ENCODE measurements at regions not wholly inside any gene's neighbourhood (a gene's known extent, or its start where the extent isn't known, plus 50 kb on each side); places are given as distances from the start of the nearest gene placed in this dataset.

DNA sequence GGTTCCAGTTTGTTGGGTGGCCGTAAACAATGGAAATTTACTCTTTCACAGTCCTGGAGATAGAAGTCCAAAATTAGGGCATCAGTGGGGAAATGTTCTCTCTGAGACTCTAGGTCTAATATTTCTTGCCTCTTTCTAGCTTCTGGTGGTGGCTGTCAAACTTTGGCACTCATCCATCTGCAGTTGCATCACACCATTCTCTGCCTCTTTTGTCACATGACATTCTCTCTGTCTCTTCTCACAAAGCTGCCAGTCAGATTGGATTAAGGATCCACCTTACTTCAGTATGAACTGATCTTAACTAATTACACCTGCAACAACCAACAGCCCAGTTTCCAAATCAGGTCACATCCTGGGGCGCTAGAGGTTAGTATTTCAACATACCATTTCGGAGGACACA lies 222.9 kb upstream of the FTMT start:
- Histone ChIP-seq H3K4me1 (no peaks in the 10 kb centered on the region), H3K9me3 (no peaks in the 10 kb centered on the region), H3K27me3 (no peaks in the 10 kb centered on the region), H3K4me3 (no peak overlapping the region), H3K36me3 (no peaks in the 10 kb centered on the region), H3K27ac (no peak overlapping the region)
- TF ChIP-seq EP300 (IDR thresholded peaks at IDR 0.05) (no peak), POLR2AphosphoS5 (IDR thresholded peaks at IDR 0.05) (no peak), POLR2A (IDR thresholded peaks at IDR 0.05) (no peak)
- TF ChIP-seq, protein P1, sequence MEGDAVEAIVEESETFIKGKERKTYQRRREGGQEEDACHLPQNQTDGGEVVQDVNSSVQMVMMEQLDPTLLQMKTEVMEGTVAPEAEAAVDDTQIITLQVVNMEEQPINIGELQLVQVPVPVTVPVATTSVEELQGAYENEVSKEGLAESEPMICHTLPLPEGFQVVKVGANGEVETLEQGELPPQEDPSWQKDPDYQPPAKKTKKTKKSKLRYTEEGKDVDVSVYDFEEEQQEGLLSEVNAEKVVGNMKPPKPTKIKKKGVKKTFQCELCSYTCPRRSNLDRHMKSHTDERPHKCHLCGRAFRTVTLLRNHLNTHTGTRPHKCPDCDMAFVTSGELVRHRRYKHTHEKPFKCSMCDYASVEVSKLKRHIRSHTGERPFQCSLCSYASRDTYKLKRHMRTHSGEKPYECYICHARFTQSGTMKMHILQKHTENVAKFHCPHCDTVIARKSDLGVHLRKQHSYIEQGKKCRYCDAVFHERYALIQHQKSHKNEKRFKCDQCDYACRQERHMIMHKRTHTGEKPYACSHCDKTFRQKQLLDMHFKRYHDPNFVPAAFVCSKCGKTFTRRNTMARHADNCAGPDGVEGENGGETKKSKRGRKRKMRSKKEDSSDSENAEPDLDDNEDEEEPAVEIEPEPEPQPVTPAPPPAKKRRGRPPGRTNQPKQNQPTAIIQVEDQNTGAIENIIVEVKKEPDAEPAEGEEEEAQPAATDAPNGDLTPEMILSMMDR (IDR thresholded peaks at IDR 0.05): no peak
- intact Hi-C loops (cut with DNase I): no loop called here
- no peak for DNase-seq
- 59 to 78% methylated on average over 3 of the region's 3 CpGs for WGBS, 2 donors

DNA sequence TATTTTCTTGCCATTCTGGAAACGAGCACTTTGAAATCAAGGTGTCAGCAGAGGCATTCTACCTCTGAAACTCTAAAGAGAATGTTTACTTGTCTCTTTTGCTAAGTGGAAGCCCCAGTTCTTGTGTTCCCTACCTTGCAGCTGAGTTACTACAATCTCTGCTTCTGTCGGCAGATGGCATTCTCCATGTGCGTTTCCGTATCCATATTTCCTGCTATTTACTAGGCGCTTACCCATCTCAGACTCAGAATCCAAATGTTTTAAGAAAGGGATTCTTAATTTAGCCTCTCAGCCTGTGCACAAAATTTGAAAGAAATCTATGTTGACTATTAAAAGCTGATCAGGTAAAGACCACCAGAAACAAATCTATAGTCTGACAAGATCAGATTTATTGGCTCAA lies 221.3 kb upstream of the FTMT start:
- Histone ChIP-seq H3K36me3 (no peaks in the 10 kb centered on the region), H3K27me3 (no peaks in the 10 kb centered on the region)
- intact Hi-C loops (cut with DNase I): no loop called here

DNA sequence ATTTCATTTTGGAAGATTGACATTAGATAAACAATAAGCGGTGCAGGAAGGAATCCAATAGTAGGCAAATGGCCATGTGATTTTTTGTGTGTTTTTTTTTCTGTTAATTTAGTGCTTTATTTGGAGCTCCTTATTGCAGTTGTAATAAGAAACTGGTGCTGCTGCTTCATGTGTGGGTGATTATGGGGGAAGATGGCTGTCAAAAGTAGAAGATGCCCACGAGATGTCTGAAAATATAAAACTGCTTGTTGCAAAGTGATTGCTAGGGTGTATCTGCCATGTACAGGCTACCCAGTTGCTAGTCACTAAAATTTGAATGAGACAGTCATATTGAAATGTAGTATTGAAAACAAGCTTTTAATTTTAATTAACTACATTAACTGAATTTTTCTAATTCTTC lies 216.7 kb upstream of the FTMT start:
- WGBS, 2 donors: 85 to 86% methylated on average over 2 of the region's 2 CpGs
- no peaks in the 10 kb centered on the region for H3K9me3 ChIP-seq
- no peak overlapping the region for H3K4me3 ChIP-seq
- H3K27me3 ChIP-seq: no peaks in the 10 kb centered on the region
- no peak for DNase-seq
- H3K4me1 ChIP-seq: no peaks in the 10 kb centered on the region
- intact Hi-C loops (cut with DNase I): no loop called here
- TF ChIP-seq, protein P1 (IDR thresholded peaks at IDR 0.05): no peak
- TF ChIP-seq POLR2AphosphoS5 (IDR thresholded peaks at IDR 0.05) (no peak), EP300 (IDR thresholded peaks at IDR 0.05) (no peak)
- H3K27ac ChIP-seq: no peak overlapping the region
- no peaks in the 10 kb centered on the region for H3K36me3 ChIP-seq

More for the DNA sequence above, 221.3 kb upstream of the FTMT start:
- no peaks in the 10 kb centered on the region for H3K9me3 ChIP-seq
- 21 to 38% methylated on average over 5 of the region's 5 CpGs for WGBS, 2 donors
- TF ChIP-seq POLR2A (IDR thresholded peaks at IDR 0.05) (no peak), EP300 (IDR thresholded peaks at IDR 0.05) (no peak), POLR2AphosphoS5 (IDR thresholded peaks at IDR 0.05) (no peak)
- TF ChIP-seq, protein P1 (IDR thresholded peaks at IDR 0.05): no peak
- no peaks in the 10 kb centered on the region for H3K4me1 ChIP-seq
- no peak overlapping the region for H3K4me3 ChIP-seq
- no peak for DNase-seq
- H3K27ac ChIP-seq: no peak overlapping the region

DNA sequence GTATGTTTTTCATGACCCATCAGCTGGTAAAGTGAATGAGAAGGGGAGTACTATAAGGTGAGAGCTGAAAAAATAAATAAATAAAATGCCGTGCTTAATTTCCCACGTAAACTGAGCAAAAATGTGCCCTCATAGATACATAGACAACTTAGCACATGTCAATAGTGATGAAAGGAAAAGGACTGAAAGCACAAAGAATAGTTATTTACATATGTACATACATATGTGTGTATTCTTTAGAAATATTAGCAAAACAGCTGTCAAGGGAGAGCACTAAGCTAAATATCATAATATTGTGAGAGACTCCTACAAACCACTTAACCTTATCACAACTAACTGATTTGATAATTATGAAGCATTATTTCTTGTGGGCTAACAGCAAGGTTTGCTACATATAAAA lies 213.6 kb upstream of the FTMT start:
- Histone ChIP-seq H3K27ac (no peak overlapping the region), H3K9me3 (no peaks in the 10 kb centered on the region), H3K27me3 (no peaks in the 10 kb centered on the region), H3K4me3 (no peak overlapping the region), H3K36me3 (no peaks in the 10 kb centered on the region), H3K4me1 (no peaks in the 10 kb centered on the region)
- TF ChIP-seq, protein P1 (IDR thresholded peaks at IDR 0.05): no peak
- TF ChIP-seq POLR2A (IDR thresholded peaks at IDR 0.05) (no peak), POLR2AphosphoS5 (IDR thresholded peaks at IDR 0.05) (no peak), EP300 (IDR thresholded peaks at IDR 0.05) (no peak)
- WGBS, 2 donors: 63 to 96% methylated on average over 2 of the region's 2 CpGs
- DNase-seq: no peak
- intact Hi-C loops (cut with DNase I): no loop called here

DNA sequence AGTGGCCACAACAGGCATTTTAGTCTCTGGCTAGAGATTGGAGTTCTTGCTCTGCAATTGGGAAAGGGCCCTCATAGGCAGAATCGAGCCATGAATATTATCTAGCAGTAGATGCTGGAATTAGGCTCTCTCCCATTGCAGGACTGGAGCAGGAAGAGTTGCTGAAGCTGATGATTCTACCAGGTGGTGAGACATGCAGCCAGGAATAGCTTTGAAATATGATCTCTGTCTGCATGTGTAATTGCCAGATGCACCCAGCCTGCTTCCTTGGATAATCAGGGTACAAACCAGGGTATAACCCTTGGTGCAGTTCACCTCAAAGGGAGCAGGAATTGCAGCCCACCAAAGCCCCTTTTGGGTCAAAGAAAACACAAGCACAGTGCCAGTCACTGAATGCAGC lies 211.4 kb upstream of the FTMT start:
- no peak overlapping the region for H3K4me3 ChIP-seq
- intact Hi-C loops (cut with DNase I): no loop called here
- H3K36me3 ChIP-seq: no peaks in the 10 kb centered on the region
- H3K9me3 ChIP-seq: no peaks in the 10 kb centered on the region
- no peak overlapping the region for H3K27ac ChIP-seq
- no peaks in the 10 kb centered on the region for H3K4me1 ChIP-seq
- no peak for DNase-seq
- 67 to 79% methylated on average over 1 of the region's 1 CpG for WGBS, 2 donors
- H3K27me3 ChIP-seq: no peaks in the 10 kb centered on the region
- TF ChIP-seq, protein P1 (IDR thresholded peaks at IDR 0.05): no peak
- no peak for TF ChIP-seq EP300 (IDR thresholded peaks at IDR 0.05)
- TF ChIP-seq POLR2AphosphoS5 (IDR thresholded peaks at IDR 0.05): no peak
- TF ChIP-seq POLR2A (IDR thresholded peaks at IDR 0.05): no peak

Data from sigmoid colon (tissue), 6 donors.